SK-N-SH (cell line): ENCODE measurements at regions not wholly inside any gene's neighbourhood (a gene's known extent, or its start where the extent isn't known, plus 50 kb on each side); places are given as distances from the start of the nearest gene placed in this dataset.
"Not testable (repeated sequence)": the region's sequence is repeated elsewhere in the genome, so short reads cannot be mapped to it uniquely, and the experiment has no call there.

Experiments
- CTCF ChIA-PET: fragments of 300-600, 350-600 bp; formaldehyde crosslinking; extraction: SDS; loops from one replicate; lab custom pipeline; 2021; lab: Yijun Ruan, JAX
- POLR2A ChIA-PET: fragments of 350-600 bp; sonication (Branson Sonifier 250); formaldehyde crosslinking; extraction: SDS; loops from one replicate; lab custom pipeline; 2020; ENCODE audit warnings: antibody characterized with exemption, inconsistent platforms; lab: Yijun Ruan, JAX
- DNase-seq: peaks from one replicate; pipeline ENCODE4 v3.0.0; 2012
- H2AFZ ChIP-seq: fragments of 200-600 bp; sonication (generic); 2 replicates; pipeline ENCODE4 v1.8.1; 2016; ENCODE audit warnings: antibody characterized with exemption, mild to moderate bottlenecking, low read depth
- H3F3A ChIP-seq: fragments of 200-600 bp; sonication (generic); replicated peaks from 2 replicates; pipeline ENCODE3; 2016; ENCODE audit warnings: antibody characterized with exemption, mild to moderate bottlenecking; ENCODE audit not compliant: insufficient read depth
- H3K27ac ChIP-seq, 2 experiments: fragments of 200-500 bp in 1 of 2; fragments of 200-600 bp in 1 of 2; sonication (Bioruptor generic) in 1 of 2; sonication (generic), shearing (Covaris generic) in 1 of 2; 2 replicates each; pipeline versions ENCODE4 v1.5.1 to v1.6.1; 2014 to 2016; ENCODE audit warnings: low read depth in 2 of 2, inconsistent platforms in 1 of 2, low read length in 1 of 2, mild to moderate bottlenecking in 1 of 2, mixed read lengths in 1 of 2
- H3K27me3 ChIP-seq: fragments of 200-600 bp; sonication (generic), shearing (Covaris generic); 2 replicates; pipeline ENCODE4 v1.6.1; 2016; ENCODE audit warnings: mixed run types; ENCODE audit not compliant: insufficient read depth
- H3K36me3 ChIP-seq, 2 experiments: fragments of 200-500 bp in 1 of 2; fragments of 200-600 bp in 1 of 2; sonication (Bioruptor generic) in 1 of 2; sonication (generic) in 1 of 2; replicated peaks in 1 of 2; 2 replicates each; pipeline versions ENCODE3 to v1.5.1; 2014 to 2016; ENCODE audit warnings: low read length in 1 of 2, mild to moderate bottlenecking in 1 of 2; ENCODE audit not compliant: insufficient read depth in 2 of 2, control insufficient read depth in 1 of 2
- H3K4me1 ChIP-seq, 2 experiments: fragments of 200-500 bp in 1 of 2; fragments of 200-600 bp in 1 of 2; sonication (Bioruptor generic) in 1 of 2; sonication (generic), shearing (Covaris generic) in 1 of 2; 2 replicates each; pipeline versions ENCODE4 v1.5.1 to v1.6.1; 2014 to 2016; ENCODE audit warnings: low read depth in 1 of 2, low read length in 1 of 2, mixed run types in 1 of 2; ENCODE audit not compliant: insufficient read depth in 2 of 2, control insufficient read depth in 1 of 2
- H3K4me2 ChIP-seq: fragments of 200-600 bp; sonication (generic), shearing (Covaris generic); 2 replicates; pipeline ENCODE4 v1.6.1; 2017; ENCODE audit warnings: mixed run types
- H3K4me3 ChIP-seq, 2 experiments: fragments of 200-500 bp in 1 of 2; fragments of 200-600 bp in 1 of 2; sonication (Bioruptor generic) in 1 of 2; sonication (generic), shearing (Covaris generic) in 1 of 2; 2 replicates each; pipeline versions ENCODE4 v1.5.1 to v1.8.1; 2014 to 2016; ENCODE audit warnings: low read depth in 2 of 2, inconsistent platforms in 1 of 2, low read length in 1 of 2, mild to moderate bottlenecking in 1 of 2, mixed read lengths in 1 of 2, moderate library complexity in 1 of 2
- H3K79me2 ChIP-seq: fragments of 200-600 bp; sonication (generic); 2 replicates; pipeline ENCODE4 v1.8.1; 2017; ENCODE audit warnings: mild to moderate bottlenecking; ENCODE audit not compliant: insufficient read depth
- H3K9ac ChIP-seq: fragments of 200-600 bp; sonication (generic); 2 replicates; pipeline ENCODE4 v1.6.1; 2017; ENCODE audit warnings: mixed run types
- H3K9me2 ChIP-seq: fragments of 200-600 bp; sonication (generic); 2 replicates; pipeline ENCODE4 v1.6.1; 2017; ENCODE audit warnings: mixed run types
- H3K9me3 ChIP-seq: fragments of 200-600 bp; sonication (generic); 2 replicates; pipeline ENCODE4 v1.6.1; 2017; ENCODE audit warnings: mixed run types, mild to moderate bottlenecking, moderate library complexity
- H4K20me1 ChIP-seq: fragments of 200-600 bp; sonication (generic); 2 replicates; pipeline ENCODE4 v1.6.1; 2017; ENCODE audit warnings: mild to moderate bottlenecking, mixed run types; ENCODE audit not compliant: insufficient read depth
- CHD2 ChIP-seq: fragments of 150-350 bp; IDR thresholded peaks from 2 replicates; pipeline ENCODE4 v1.6.1; 2018; ENCODE audit warnings: low read length; ENCODE audit not compliant: partially characterized antibody
- CTCF ChIP-seq: fragments of 200-600 bp; sonication (generic); IDR thresholded peaks from 2 replicates; pipeline ENCODE4 v1.6.1; 2017; ENCODE audit warnings: antibody characterized with exemption, mild to moderate bottlenecking, moderate library complexity
- ELF1 ChIP-seq: IDR thresholded peaks from 2 replicates; pipeline ENCODE4 v1.4.0; 2012
- FOXJ3 ChIP-seq: sonication (generic); formaldehyde crosslinking; IDR thresholded peaks from 2 replicates; pipeline ENCODE4 v1.5.1; 2020; ENCODE audit warnings: mild to moderate bottlenecking, missing genetic modification reagents
- FOXM1 ChIP-seq: IDR thresholded peaks from 2 replicates; pipeline ENCODE4 v1.4.0; 2012; ENCODE audit warnings: low read depth, mild to moderate bottlenecking
- GABPA ChIP-seq: IDR thresholded peaks from 2 replicates; pipeline ENCODE4 v1.4.0; 2012; ENCODE audit warnings: low read depth, mild to moderate bottlenecking
- MAX ChIP-seq: IDR thresholded peaks from 2 replicates; pipeline ENCODE4 v1.4.0; 2012; ENCODE audit warnings: low read depth
- MXI1 ChIP-seq: IDR thresholded peaks from 2 replicates; pipeline ENCODE4 v1.6.1; 2012; ENCODE audit warnings: mild to moderate bottlenecking, low read depth, low read length, improper control_type of control experiment
- NRF1 ChIP-seq: IDR thresholded peaks from 2 replicates; pipeline ENCODE4 v1.6.1; 2012; ENCODE audit warnings: low read depth, mild to moderate bottlenecking, low read length
- POLR2AphosphoS5 ChIP-seq: IDR thresholded peaks from 2 replicates; pipeline ENCODE4 v1.6.1; 2012; ENCODE audit warnings: low read depth, low read length
- RAD21 ChIP-seq: IDR thresholded peaks from 2 replicates; pipeline ENCODE4 v1.6.1; 2012; ENCODE audit warnings: mild to moderate bottlenecking, low read length
- RCOR1 ChIP-seq: fragments of 150-350 bp; IDR thresholded peaks from 2 replicates; pipeline ENCODE4 v1.6.1; 2017; ENCODE audit warnings: antibody characterized with exemption, low read length
- RFX5 ChIP-seq: IDR thresholded peaks from 2 replicates; pipeline ENCODE4 v1.6.1; 2012; ENCODE audit warnings: mild to moderate bottlenecking, improper control_type of control experiment, low read length
- SIN3A ChIP-seq: IDR thresholded peaks from 2 replicates; pipeline ENCODE4 v1.6.1; 2012; ENCODE audit warnings: low read depth, mild to moderate bottlenecking, low read length, moderate library complexity, borderline replicate concordance
- SMC3 ChIP-seq: IDR thresholded peaks from 2 replicates; pipeline ENCODE4 v1.6.1; 2012; ENCODE audit warnings: low read depth, low read length, improper control_type of control experiment
- TEAD4 ChIP-seq: IDR thresholded peaks from 2 replicates; pipeline ENCODE4 v1.4.0; 2012; ENCODE audit warnings: mild to moderate bottlenecking, borderline replicate concordance; ENCODE audit not compliant: insufficient read depth
- WGBS: methylation state at CpG from one replicate; pipeline ENCODE4 v1.1.6; 2017; ENCODE audit warnings: low lambda C conversion rate; 5-methylcytosine and 5-hydroxymethylcytosine counted together
- TF ChIP-seq, protein P1 (sequence below): IDR thresholded peaks from 2 replicates; pipeline ENCODE4 v1.4.0; 2012; ENCODE audit warnings: low read depth, borderline replicate concordance
- TF ChIP-seq, protein P2 (sequence below): fragments of 150-350 bp; IDR thresholded peaks from 2 replicates; pipeline ENCODE4 v1.6.1; 2016; ENCODE audit warnings: mild to moderate bottlenecking, low read depth, low read length

DNA sequence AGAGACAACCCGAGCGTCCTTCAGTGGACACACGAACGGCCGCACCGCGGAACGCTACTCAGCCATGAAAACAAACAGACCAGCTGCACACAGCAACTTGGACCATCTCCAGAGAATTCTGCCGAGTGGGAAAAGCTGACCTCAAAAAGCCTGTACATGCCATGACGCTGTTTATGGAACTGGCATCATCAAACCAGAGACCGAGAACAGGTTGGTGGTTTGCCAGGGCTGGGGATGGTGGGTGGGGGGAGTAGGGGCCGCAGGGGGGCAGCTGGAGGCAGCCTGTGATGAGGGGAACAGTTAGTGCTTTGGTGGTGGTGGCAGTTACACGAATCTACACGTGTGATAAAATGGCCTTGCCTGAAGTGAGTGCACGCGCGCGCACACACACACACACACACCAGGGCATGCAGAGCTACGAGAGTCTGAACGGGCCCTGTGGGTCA, 169.8 kb downstream of the LAT start:
- Histone ChIP-seq H3K4me3 (no peak overlapping the region), H3F3A (no peaks in the 10 kb centered on the region), H3K27me3 (no peaks in the 10 kb centered on the region), H3K79me2 (no peaks in the 10 kb centered on the region), H4K20me1 (no peaks in the 10 kb centered on the region), H3K4me2 (no peak overlapping the region), H3K9me2 (no peaks in the 10 kb centered on the region), H3K9me3 (no peaks in the 10 kb centered on the region), H3K27ac (no peak overlapping the region; a peak in 1 of 4 replicates), H2AFZ (no peak overlapping the region)
- POLR2A ChIA-PET = no interaction called here
- WGBS = 85% methylated on average over 20 of the region's 20 CpGs
- DNase-seq = no peak
- TF ChIP-seq GABPA = no peak
- TF ChIP-seq MAX = no peak
- no peak for TF ChIP-seq FOXJ3 (CRISPR knock-in tag)
- TF ChIP-seq FOXM1 = no peak
- TF ChIP-seq, protein P1, sequence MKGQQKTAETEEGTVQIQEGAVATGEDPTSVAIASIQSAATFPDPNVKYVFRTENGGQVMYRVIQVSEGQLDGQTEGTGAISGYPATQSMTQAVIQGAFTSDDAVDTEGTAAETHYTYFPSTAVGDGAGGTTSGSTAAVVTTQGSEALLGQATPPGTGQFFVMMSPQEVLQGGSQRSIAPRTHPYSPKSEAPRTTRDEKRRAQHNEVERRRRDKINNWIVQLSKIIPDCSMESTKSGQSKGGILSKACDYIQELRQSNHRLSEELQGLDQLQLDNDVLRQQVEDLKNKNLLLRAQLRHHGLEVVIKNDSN = no peak
- no peak for TF ChIP-seq ELF1
- TF ChIP-seq TEAD4 = no peak
- no peak for TF ChIP-seq CTCF
- TF ChIP-seq RAD21 = no peak
- TF ChIP-seq, all 33 proteins: peak for 0
- Histone ChIP-seq H3K36me3 (no peaks in the 10 kb centered on the region), H3K9ac (no peak overlapping the region), H3K4me1 (peaks cover 12 to 32% of the 10 kb centered on the region in 2 experiments; a peak in 3 of 4 replicates)
- CTCF ChIA-PET = no interaction called here

DNA sequence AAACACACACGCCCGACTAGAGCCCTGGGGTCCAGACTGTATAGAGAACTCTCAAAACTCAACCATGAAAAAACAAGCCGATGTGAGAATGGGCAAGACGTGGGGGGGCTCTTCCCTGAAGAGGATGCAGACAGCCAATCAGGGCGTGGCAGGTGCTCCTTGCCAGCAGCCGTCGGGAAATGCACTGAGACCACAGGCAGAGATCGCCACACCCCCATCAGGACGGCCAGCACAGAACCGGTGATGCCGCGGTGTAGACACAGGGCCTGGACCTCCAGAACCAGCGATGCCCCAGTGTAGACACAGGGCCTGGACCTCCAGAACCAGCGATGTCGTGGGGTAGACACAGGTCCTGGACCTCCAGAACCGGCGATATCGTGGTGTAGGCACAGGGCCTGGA, 169.2 kb downstream of the LAT start:
- H3K27me3 ChIP-seq = no peaks in the 10 kb centered on the region
- no peaks in the 10 kb centered on the region for H3K79me2 ChIP-seq
- H3K9ac ChIP-seq = no peak overlapping the region
- no peak overlapping the region for H2AFZ ChIP-seq
- no peaks in the 10 kb centered on the region for H3K36me3 ChIP-seq
- H3K9me2 ChIP-seq = no peaks in the 10 kb centered on the region
- H3K27ac ChIP-seq = no peak overlapping the region; a peak in 1 of 4 replicates
- H3K4me3 ChIP-seq = no peak overlapping the region
- TF ChIP-seq POLR2AphosphoS5 = no peak
- TF ChIP-seq ELF1 = no peak
- TF ChIP-seq CHD2 = no peak
- no peak for TF ChIP-seq SMC3
- no peak for TF ChIP-seq RCOR1
- no peak for TF ChIP-seq RFX5
- no peak for TF ChIP-seq SIN3A
- TF ChIP-seq, protein P2, sequence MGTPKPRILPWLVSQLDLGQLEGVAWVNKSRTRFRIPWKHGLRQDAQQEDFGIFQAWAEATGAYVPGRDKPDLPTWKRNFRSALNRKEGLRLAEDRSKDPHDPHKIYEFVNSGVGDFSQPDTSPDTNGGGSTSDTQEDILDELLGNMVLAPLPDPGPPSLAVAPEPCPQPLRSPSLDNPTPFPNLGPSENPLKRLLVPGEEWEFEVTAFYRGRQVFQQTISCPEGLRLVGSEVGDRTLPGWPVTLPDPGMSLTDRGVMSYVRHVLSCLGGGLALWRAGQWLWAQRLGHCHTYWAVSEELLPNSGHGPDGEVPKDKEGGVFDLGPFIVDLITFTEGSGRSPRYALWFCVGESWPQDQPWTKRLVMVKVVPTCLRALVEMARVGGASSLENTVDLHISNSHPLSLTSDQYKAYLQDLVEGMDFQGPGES = no peak
- no peak for TF ChIP-seq NRF1
- no peak for TF ChIP-seq MXI1
- POLR2A ChIA-PET = no interaction called here
- CTCF ChIA-PET = no interaction called here
- no peaks in the 10 kb centered on the region for H4K20me1 ChIP-seq
- no peaks in the 10 kb centered on the region for H3F3A ChIP-seq
- H3K9me3 ChIP-seq = no peaks in the 10 kb centered on the region
- no peak overlapping the region for H3K4me2 ChIP-seq
- H3K4me1 ChIP-seq = peaks cover 12 to 32% of the 10 kb centered on the region in 2 experiments; a peak in 3 of 4 replicates
- DNase-seq = no peak
- WGBS = 87% methylated on average over 15 of the region's 18 CpGs

- peaks cover 12 to 29% of the 10 kb centered on the region in 2 experiments; a peak in 3 of 4 replicates for H3K4me1 ChIP-seq
- CTCF ChIA-PET, H3F3A ChIP-seq, H3K4me2 ChIP-seq, H2AFZ ChIP-seq, H3K4me3 ChIP-seq, H3K9me3 ChIP-seq, H3K36me3 ChIP-seq, H3K27me3 ChIP-seq, H3K27ac ChIP-seq, H4K20me1 ChIP-seq, H3K9ac ChIP-seq, H3K79me2 ChIP-seq, POLR2A ChIA-PET, H3K9me2 ChIP-seq, DNase-seq: not testable (repeated sequence)
- 83% methylated on average over 9 of the region's 15 CpGs for WGBS
These were observed 168.5 kb downstream of the LAT start for GRCh38 chr16:29153307-29153706.
